ENCODE measurements at regions not wholly inside any gene's neighbourhood (a gene's known extent, or its start where the extent isn't known, plus 50 kb on each side); places are given as distances from the start of the nearest gene placed in this dataset.
A peak's percentile ranks its signal among the peaks of the same experiment; 100 is the strongest.

DNA sequence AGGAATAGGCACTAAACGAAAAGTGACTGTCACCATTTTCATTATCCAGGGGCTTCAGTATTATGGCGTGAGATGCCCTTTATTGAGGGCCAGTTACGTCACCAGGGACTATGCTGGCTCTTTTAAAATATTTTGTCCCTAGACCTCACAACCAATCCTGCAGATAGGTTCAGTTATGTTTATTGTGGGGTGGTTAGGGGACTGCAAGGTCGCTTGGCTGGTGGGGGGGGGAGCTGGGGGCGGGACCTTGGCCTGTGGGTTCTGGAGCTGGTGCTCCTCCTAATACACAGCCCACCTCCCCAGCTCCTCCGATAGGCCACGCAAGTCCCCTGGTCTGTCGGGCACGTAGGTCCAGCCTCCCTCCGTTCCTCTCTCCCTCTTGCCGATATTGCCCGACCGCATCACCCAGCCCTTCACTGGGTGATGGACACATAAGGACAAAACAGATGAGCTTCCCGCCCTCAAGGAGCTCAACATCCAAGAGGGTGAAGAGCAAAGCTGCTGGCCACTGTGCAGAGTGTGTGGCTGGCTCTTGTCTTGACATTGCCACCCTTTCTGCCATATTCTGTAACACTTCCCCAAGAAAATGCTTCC, 271.8 kb downstream of the MATN1 start:
- Histone ChIP-seq H3K27ac (no peak overlapping the region), H3K4me1 (no peaks in the 10 kb centered on the region), H3K9me3 (no peaks in the 10 kb centered on the region), H3K27me3 (no peaks in the 10 kb centered on the region), H3K4me3 (no peak overlapping the region), H3K36me3 (no peaks in the 10 kb centered on the region)
- TF ChIP-seq, protein P1, sequence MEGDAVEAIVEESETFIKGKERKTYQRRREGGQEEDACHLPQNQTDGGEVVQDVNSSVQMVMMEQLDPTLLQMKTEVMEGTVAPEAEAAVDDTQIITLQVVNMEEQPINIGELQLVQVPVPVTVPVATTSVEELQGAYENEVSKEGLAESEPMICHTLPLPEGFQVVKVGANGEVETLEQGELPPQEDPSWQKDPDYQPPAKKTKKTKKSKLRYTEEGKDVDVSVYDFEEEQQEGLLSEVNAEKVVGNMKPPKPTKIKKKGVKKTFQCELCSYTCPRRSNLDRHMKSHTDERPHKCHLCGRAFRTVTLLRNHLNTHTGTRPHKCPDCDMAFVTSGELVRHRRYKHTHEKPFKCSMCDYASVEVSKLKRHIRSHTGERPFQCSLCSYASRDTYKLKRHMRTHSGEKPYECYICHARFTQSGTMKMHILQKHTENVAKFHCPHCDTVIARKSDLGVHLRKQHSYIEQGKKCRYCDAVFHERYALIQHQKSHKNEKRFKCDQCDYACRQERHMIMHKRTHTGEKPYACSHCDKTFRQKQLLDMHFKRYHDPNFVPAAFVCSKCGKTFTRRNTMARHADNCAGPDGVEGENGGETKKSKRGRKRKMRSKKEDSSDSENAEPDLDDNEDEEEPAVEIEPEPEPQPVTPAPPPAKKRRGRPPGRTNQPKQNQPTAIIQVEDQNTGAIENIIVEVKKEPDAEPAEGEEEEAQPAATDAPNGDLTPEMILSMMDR (IDR thresholded peaks at IDR 0.05), result no peak
- DNase-seq (ENCODE audit: low spot score in 2 of 2), result peak in 1 of 2 donors; percentile 44
- intact Hi-C loops (cut with DNase I), result no loop called here

DNA sequence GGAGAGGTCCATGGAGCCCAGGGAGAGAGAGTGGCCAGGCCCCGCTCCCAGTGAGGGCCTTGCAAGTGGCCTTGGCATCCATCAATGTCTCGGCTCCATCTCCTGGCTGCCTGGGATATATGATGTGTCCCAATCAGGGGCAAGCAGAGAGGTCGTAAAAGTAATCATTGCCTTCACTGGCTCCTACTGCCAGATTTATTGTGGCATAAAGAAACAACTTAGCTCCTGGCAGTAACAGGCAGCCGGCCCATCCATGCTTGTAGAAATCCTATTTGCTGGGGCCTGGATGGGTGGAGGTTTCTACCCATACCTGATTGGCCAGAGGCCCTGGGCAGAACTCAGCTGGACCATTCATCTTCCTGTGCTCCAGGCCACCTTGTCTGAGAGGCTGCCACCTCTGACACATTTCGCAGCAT, 272.6 kb downstream of the MATN1 start:
- H3K9me3 ChIP-seq, result no peaks in the 10 kb centered on the region
- DNase-seq (ENCODE audit: low spot score in 2 of 2), result no peak
- no peaks in the 10 kb centered on the region for H3K4me1 ChIP-seq
- intact Hi-C loops (cut with DNase I), result no loop called here
- H3K27me3 ChIP-seq, result no peaks in the 10 kb centered on the region
- H3K36me3 ChIP-seq, result no peaks in the 10 kb centered on the region
- no peak overlapping the region for H3K27ac ChIP-seq
- TF ChIP-seq, protein P1 (IDR thresholded peaks at IDR 0.05), result no peak
- H3K4me3 ChIP-seq, result no peak overlapping the region

DNA sequence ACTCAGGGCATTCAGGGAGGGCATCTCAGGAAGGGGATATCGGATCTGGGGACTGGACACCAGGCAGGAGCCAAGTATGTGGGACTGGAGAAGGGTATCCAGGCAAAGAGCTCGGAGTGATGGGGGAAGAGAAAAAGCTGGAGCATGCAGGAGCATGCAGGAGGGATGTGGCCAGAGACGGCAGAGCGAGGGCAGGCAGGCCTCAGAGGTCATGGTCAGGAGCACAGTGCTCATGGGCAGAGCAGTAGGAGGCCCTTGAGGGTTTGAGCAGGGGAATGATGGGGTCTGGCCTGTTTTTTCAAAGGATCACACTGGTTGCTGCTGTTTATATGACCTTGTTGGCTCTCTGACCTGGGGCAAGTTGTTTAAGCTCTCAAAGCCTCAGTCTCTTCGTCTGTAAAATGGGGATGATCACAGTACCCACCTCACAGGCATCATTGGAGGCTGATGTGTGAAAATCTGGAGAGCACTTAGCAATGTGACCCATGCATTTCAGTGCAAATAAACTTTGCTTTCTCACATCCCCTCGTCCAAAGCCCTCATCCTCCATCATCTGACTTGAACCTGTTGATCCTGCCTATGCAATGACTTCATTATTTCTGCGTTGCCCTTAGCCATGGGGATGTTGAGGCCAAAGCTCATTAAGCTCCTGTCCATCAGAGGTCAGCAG, 273.1 kb downstream of the MATN1 start:
- TF ChIP-seq, protein P1 (IDR thresholded peaks at IDR 0.05), result no peak
- Histone ChIP-seq H3K9me3 (no peaks in the 10 kb centered on the region), H3K27me3 (no peaks in the 10 kb centered on the region), H3K27ac (no peak overlapping the region), H3K4me1 (no peaks in the 10 kb centered on the region), H3K36me3 (no peaks in the 10 kb centered on the region), H3K4me3 (no peak overlapping the region)
- DNase-seq (ENCODE audit: low spot score in 2 of 2), result peak in 1 of 2 donors; percentile 28
- intact Hi-C loops (cut with DNase I), result no loop called here

DNA sequence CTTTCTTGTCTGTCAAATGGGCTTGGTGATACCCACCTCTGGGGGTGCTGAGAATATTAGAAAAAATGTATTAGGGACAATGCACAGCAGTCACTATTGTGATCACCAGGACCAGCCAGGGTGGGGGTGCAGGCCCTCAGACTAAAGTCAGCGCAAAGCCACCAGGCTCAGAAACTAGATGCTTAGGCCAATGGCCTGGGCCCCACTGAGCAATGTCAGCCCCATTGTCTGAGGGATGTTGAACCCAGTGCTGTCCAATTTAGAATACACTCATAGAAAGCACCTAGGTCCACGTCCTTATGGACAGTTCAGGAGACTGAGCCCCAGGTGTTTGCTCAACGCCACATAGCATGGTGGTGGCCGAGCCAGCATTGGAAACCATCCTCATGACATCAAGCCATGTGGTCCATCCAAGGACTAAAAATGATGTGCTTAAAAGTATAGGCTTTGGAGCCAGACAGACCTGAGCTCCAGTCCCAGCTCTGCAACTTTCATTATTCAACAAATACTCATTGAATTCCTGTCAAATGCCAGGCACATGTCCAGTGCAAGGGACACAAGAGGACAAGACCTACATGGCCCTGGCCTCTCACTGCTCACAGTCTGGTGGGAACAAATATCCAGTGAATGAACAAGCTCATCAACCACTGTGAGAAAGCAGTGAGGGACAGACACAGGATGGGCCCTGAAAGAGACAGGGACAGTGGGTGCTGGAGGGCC, 273.8 kb downstream of the MATN1 start:
- Histone ChIP-seq H3K27ac (no peak overlapping the region), H3K36me3 (no peaks in the 10 kb centered on the region), H3K4me1 (no peaks in the 10 kb centered on the region), H3K27me3 (no peaks in the 10 kb centered on the region), H3K9me3 (no peaks in the 10 kb centered on the region), H3K4me3 (no peak overlapping the region)
- intact Hi-C loops (cut with DNase I), result no loop called here
- TF ChIP-seq, protein P1 (IDR thresholded peaks at IDR 0.05), result no peak
- no peak for DNase-seq (ENCODE audit: low spot score in 2 of 2)

DNA sequence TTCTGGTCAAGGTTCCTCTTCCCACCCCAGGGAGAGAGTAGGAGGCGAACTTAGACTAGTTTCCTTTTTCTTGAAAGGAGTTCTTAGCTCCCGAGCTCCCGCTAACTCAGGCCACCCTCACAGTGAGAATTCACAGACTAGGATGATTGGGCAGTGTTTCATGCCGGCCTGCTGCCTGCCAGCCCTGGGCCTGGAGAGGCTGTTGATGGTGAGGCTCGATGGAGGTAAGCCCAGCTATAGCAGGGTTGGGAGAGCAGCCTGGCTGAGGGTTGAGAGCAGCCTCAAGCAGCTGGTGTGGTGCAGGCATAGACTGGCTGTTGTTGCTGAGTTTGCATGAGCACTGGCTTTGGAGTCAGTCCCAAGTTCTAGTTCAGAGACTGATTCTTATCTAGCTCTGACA, 274.4 kb downstream of the MATN1 start:
- H3K27me3 ChIP-seq, result no peaks in the 10 kb centered on the region
- TF ChIP-seq, protein P1 (IDR thresholded peaks at IDR 0.05), result no peak
- no peaks in the 10 kb centered on the region for H3K36me3 ChIP-seq
- H3K27ac ChIP-seq, result no peak overlapping the region
- H3K4me1 ChIP-seq, result no peaks in the 10 kb centered on the region
- intact Hi-C loops (cut with DNase I), result no loop called here
- H3K4me3 ChIP-seq, result no peak overlapping the region
- H3K9me3 ChIP-seq, result no peaks in the 10 kb centered on the region
- DNase-seq (ENCODE audit: low spot score in 2 of 2), result no peak
